Caco-2 (cell line): ENCODE measurements at regions not wholly inside any gene's neighbourhood (a gene's known extent, or its start where the extent isn't known, plus 50 kb on each side); places are given as distances from the start of the nearest gene placed in this dataset.

Experiments used
- BruUV-seq: library from RNA; stranded (reverse); fragments of 400-500 nt; replicated peaks from 2 replicates; lab custom pipeline; 2021; lab: Mats Ljungman, UMichigan
- CTCF ChIA-PET: fragments of 300-600 bp; sonication (Branson Sonifier 250); formaldehyde crosslinking; loops from one replicate; lab custom pipeline; 2022; ENCODE audit warnings: antibody characterized with exemption; lab: Charles Lee
- POLR2A ChIA-PET: fragments of 300-600 bp; sonication (Branson Sonifier 250); formaldehyde crosslinking; loops from one replicate; lab custom pipeline; 2022; ENCODE audit warnings: antibody characterized with exemption; lab: Charles Lee
- DNase-seq, 2 experiments: peaks; one replicate each; pipeline versions ENCODE4 v3.0.0 to v3.0.0-alpha.2; 2020 to 2022
- H3K27me3 ChIP-seq: replicated peaks from 2 replicates; pipeline ENCODE4 v1.6.0; 2011; ENCODE audit warnings: low read length; ENCODE audit not compliant: control insufficient read depth, insufficient read depth
- H3K36me3 ChIP-seq: 2 replicates; pipeline ENCODE4 v1.5.1; 2011; ENCODE audit warnings: low read length; ENCODE audit not compliant: control insufficient read depth, insufficient read depth
- H3K4me1 ChIP-seq: fragments of 250-450 bp; sonication (Bioruptor Pico); 2 replicates; pipeline ENCODE4 v1.5.1; 2020; ENCODE audit warnings: mild to moderate bottlenecking
- H3K4me3 ChIP-seq: 2 replicates; pipeline ENCODE4 v1.5.1; 2011; ENCODE audit warnings: low read depth, mild to moderate bottlenecking, control low read depth, low read length
- H3K9me3 ChIP-seq: fragments of 250-450 bp; sonication (Bioruptor Pico); 2 replicates; pipeline ENCODE4 v1.5.1; 2020; ENCODE audit warnings: mild to moderate bottlenecking, moderate library complexity
- H3K27ac Mint-ChIP-seq: one replicate; pipeline ENCODE4 v1.8.0; 2022; ENCODE audit warnings: mixed read lengths; ENCODE audit not compliant: unreplicated experiment
- H3K27me3 Mint-ChIP-seq: one replicate; pipeline ENCODE4 v1.8.0; 2022; ENCODE audit warnings: mixed read lengths; ENCODE audit not compliant: insufficient read depth, unreplicated experiment
- H3K36me3 Mint-ChIP-seq: one replicate; pipeline ENCODE4 v1.8.0; 2022; ENCODE audit warnings: mild to moderate bottlenecking, mixed read lengths; ENCODE audit not compliant: insufficient read depth, unreplicated experiment
- H3K4me1 Mint-ChIP-seq: one replicate; pipeline ENCODE4 v1.8.0; 2022; ENCODE audit warnings: low read depth, mixed read lengths; ENCODE audit not compliant: unreplicated experiment
- H3K4me3 Mint-ChIP-seq: one replicate; pipeline ENCODE4 v1.8.0; 2022; ENCODE audit warnings: mild to moderate bottlenecking, moderate library complexity, mixed read lengths; ENCODE audit not compliant: unreplicated experiment
- H3K9me3 Mint-ChIP-seq: one replicate; pipeline ENCODE4 v1.8.0; 2022; ENCODE audit warnings: mixed read lengths; ENCODE audit not compliant: unreplicated experiment
- CTCF ChIP-seq, 2 experiments: fragments of 200-600 bp in 1 of 2; IDR thresholded peaks; 1 replicate in 1 of 2; 2 replicates in 1 of 2; pipeline versions ENCODE4 v1.5.1 to v1.8.0; 2011 to 2022; ENCODE audit warnings: antibody characterized with exemption in 1 of 2, control low read depth in 1 of 2, inconsistent platforms in 1 of 2, low read depth in 1 of 2, low read length in 1 of 2, mild to moderate bottlenecking in 1 of 2, moderate library complexity in 1 of 2; ENCODE audit not compliant: insufficient read depth in 1 of 2, severe bottlenecking in 1 of 2, unreplicated experiment in 1 of 2
- intact Hi-C: fragments of 100-400 bp; cut with micrococcal nuclease; formaldehyde crosslinking; loops from one replicate; pipeline ENCODE4 v1.10.0; 2022; ENCODE audit not compliant: unreplicated experiment

- Mint-ChIP-seq H3K4me3 (no peak overlapping the region), H3K4me1 (no peaks in the 10 kb centered on the region), H3K27ac (no peak overlapping the region), H3K9me3 (peaks cover 33% of the 10 kb centered on the region), H3K27me3 (no peaks in the 10 kb centered on the region), H3K36me3 (no peaks in the 10 kb centered on the region)
- Histone ChIP-seq H3K4me3 (no peak overlapping the region), H3K4me1 (no peaks in the 10 kb centered on the region), H3K9me3 (peaks cover 16% of the 10 kb centered on the region), H3K36me3 (no peaks in the 10 kb centered on the region), H3K27me3 (no peaks in the 10 kb centered on the region)
- CTCF ChIA-PET = no interaction called here
- POLR2A ChIA-PET = no interaction called here
- BruUV-seq = no TSS peak
- no peak for DNase-seq
- intact Hi-C loops = no loop called here
- no peak for TF ChIP-seq CTCF (IDR thresholded peaks at IDR 0.05; ENCODE audit: insufficient read depth in 1 of 2, low read depth in 1 of 2, low read length in 1 of 2, severe bottlenecking in 1 of 2, unreplicated experiment in 1 of 2)
Observed at GRCh38 chr7:63927261-63927660, 71.4 kb upstream of the ZNF722 start.

- Mint-ChIP-seq H3K27me3 (no peaks in the 10 kb centered on the region), H3K4me1 (no peaks in the 10 kb centered on the region), H3K27ac (no peak overlapping the region), H3K36me3 (no peaks in the 10 kb centered on the region), H3K9me3 (peaks cover 26% of the 10 kb centered on the region), H3K4me3 (no peak overlapping the region)
- DNase-seq = no peak
- TF ChIP-seq CTCF (IDR thresholded peaks at IDR 0.05; ENCODE audit: insufficient read depth in 1 of 2, low read depth in 1 of 2, low read length in 1 of 2, severe bottlenecking in 1 of 2, unreplicated experiment in 1 of 2) = no peak
- peaks cover 7% of the 10 kb centered on the region; the same call in 1 of the 2 replicates for H3K9me3 ChIP-seq
- POLR2A ChIA-PET = no interaction called here
- CTCF ChIA-PET = no interaction called here
- no peak overlapping the region for H3K4me3 ChIP-seq
- BruUV-seq = no TSS peak
- no peaks in the 10 kb centered on the region for H3K36me3 ChIP-seq
- no peaks in the 10 kb centered on the region for H3K4me1 ChIP-seq
- intact Hi-C loops = no loop called here
- no peaks in the 10 kb centered on the region for H3K27me3 ChIP-seq
Observed at GRCh38 chr7:63931057-63931600, 67.5 kb upstream of the ZNF722 start.

GRCh38 chr7:63931985-63932577, 66.6 kb upstream of the ZNF722 start:
- peaks cover 7% of the 10 kb centered on the region; the same call in 1 of the 2 replicates for H3K9me3 ChIP-seq
- POLR2A ChIA-PET = no interaction called here
- no peaks in the 10 kb centered on the region for H3K4me1 Mint-ChIP-seq

More at GRCh38 chr7:63931985-63932577, 66.6 kb upstream of the ZNF722 start:
- DNase-seq = no peak
- Mint-ChIP-seq H3K4me3 (no peak overlapping the region), H3K36me3 (no peaks in the 10 kb centered on the region), H3K27me3 (no peaks in the 10 kb centered on the region), H3K27ac (no peak overlapping the region), H3K9me3 (peaks cover 26% of the 10 kb centered on the region)
- no peak for TF ChIP-seq CTCF (IDR thresholded peaks at IDR 0.05; ENCODE audit: insufficient read depth in 1 of 2, low read depth in 1 of 2, low read length in 1 of 2, severe bottlenecking in 1 of 2, unreplicated experiment in 1 of 2)
- no TSS peak for BruUV-seq
- CTCF ChIA-PET = no interaction called here
- no peaks in the 10 kb centered on the region for H3K4me1 ChIP-seq
- H3K36me3 ChIP-seq = no peaks in the 10 kb centered on the region
- H3K27me3 ChIP-seq = no peaks in the 10 kb centered on the region
- H3K4me3 ChIP-seq = no peak overlapping the region
- intact Hi-C loops = no loop called here
